HEK293 (cell line): ENCODE measurements at regions not wholly inside any gene's neighbourhood (a gene's known extent, or its start where the extent isn't known, plus 50 kb on each side); places are given as distances from the start of the nearest gene placed in this dataset.
"Not testable (repeated sequence)": the region's sequence is repeated elsewhere in the genome, so short reads cannot be mapped to it uniquely, and the experiment has no call there.

Experiments used
- CTCF ChIA-PET: fragments of 350-600 bp; formaldehyde crosslinking; extraction: SDS; loops from one replicate; lab custom pipeline; 2021; ENCODE audit warnings: antibody characterized with exemption; lab: Yijun Ruan, JAX
- POLR2A ChIA-PET: fragments of 300-600 bp; formaldehyde crosslinking; extraction: SDS; loops from one replicate; lab custom pipeline; 2020; ENCODE audit warnings: antibody characterized with exemption, inconsistent platforms; lab: Yijun Ruan, JAX
- H3K27ac ChIP-seq: fragments of 200-500 bp; sonication (Bioruptor generic); 2 replicates; pipeline ENCODE4 v1.5.1; 2014; ENCODE audit warnings: low read depth, low read length, control low read depth, inconsistent platforms; ENCODE audit errors: extremely low read depth
- H3K36me3 ChIP-seq, 2 experiments: fragments of 200-500 bp in 1 of 2; sonication (Bioruptor generic) in 1 of 2; 1 replicate in 1 of 2; 2 replicates in 1 of 2; pipeline ENCODE4 v1.5.1; 2014 to 2017; ENCODE audit warnings: inconsistent platforms in 2 of 2, low read length in 2 of 2; ENCODE audit not compliant: control insufficient read depth in 2 of 2, insufficient read depth in 1 of 2
- H3K4me1 ChIP-seq: fragments of 200-500 bp; sonication (Bioruptor generic); 2 replicates; pipeline ENCODE4 v1.5.1; 2014; ENCODE audit warnings: mild to moderate bottlenecking, low read length, inconsistent platforms; ENCODE audit not compliant: control insufficient read depth, insufficient read depth
- H3K4me3 ChIP-seq: 2 replicates; pipeline ENCODE4 v1.5.1; 2011; ENCODE audit warnings: low read depth, mild to moderate bottlenecking, control low read depth, low read length, moderate library complexity
- H3K9me3 ChIP-seq: fragments of 200-500 bp; sonication (Bioruptor generic); 2 replicates; pipeline ENCODE4 v1.5.1; 2014; ENCODE audit warnings: low read depth, low read length, inconsistent platforms; ENCODE audit not compliant: control insufficient read depth, insufficient read depth
- ATF2 ChIP-seq: fragments of 450-650 bp; formaldehyde crosslinking; IDR thresholded peaks from 2 replicates; pipeline ENCODE4 v1.5.1; 2016; ENCODE audit warnings: missing biosample characterization, missing genetic modification characterization, low read depth
- YY1 ChIP-seq: fragments of 450-650 bp; formaldehyde crosslinking; IDR thresholded peaks from 2 replicates; pipeline ENCODE4 v1.5.1; 2018; ENCODE audit warnings: missing biosample characterization, missing genetic modification characterization
- YY2 ChIP-seq: fragments of 450-650 bp; formaldehyde crosslinking; IDR thresholded peaks from 2 replicates; pipeline ENCODE4 v1.5.1; 2016; ENCODE audit warnings: missing biosample characterization, missing genetic modification characterization
- ZBTB1 ChIP-seq: fragments of 450-650 bp; formaldehyde crosslinking; IDR thresholded peaks from 2 replicates; pipeline ENCODE4 v1.5.1; 2016; ENCODE audit warnings: missing biosample characterization, missing genetic modification characterization
- ZFP3 ChIP-seq: fragments of 450-650 bp; formaldehyde crosslinking; IDR thresholded peaks from 2 replicates; pipeline ENCODE4 v1.5.1; 2016; ENCODE audit warnings: low read depth, missing biosample characterization, missing genetic modification characterization
- ZFP69B ChIP-seq: fragments of 450-650 bp; formaldehyde crosslinking; IDR thresholded peaks from 2 replicates; pipeline ENCODE4 v1.5.1; 2016; ENCODE audit warnings: missing biosample characterization, missing genetic modification characterization
- ZNF10 ChIP-seq: fragments of 450-650 bp; formaldehyde crosslinking; IDR thresholded peaks from 2 replicates; pipeline ENCODE4 v1.5.1; 2017; ENCODE audit warnings: missing biosample characterization, missing genetic modification characterization
- ZNF112 ChIP-seq: fragments of 450-650 bp; formaldehyde crosslinking; IDR thresholded peaks from 2 replicates; pipeline ENCODE4 v1.5.0; 2017; ENCODE audit warnings: missing biosample characterization, missing genetic modification characterization
- ZNF174 ChIP-seq: fragments of 450-650 bp; formaldehyde crosslinking; IDR thresholded peaks from 2 replicates; pipeline ENCODE4 v1.5.0; 2017; ENCODE audit warnings: missing biosample characterization, mild to moderate bottlenecking, missing genetic modification characterization
- ZNF19 ChIP-seq: fragments of 450-650 bp; formaldehyde crosslinking; IDR thresholded peaks from 2 replicates; pipeline ENCODE4; 2016; ENCODE audit warnings: missing biosample characterization, missing genetic modification characterization, low read depth
- ZNF211 ChIP-seq: fragments of 450-650 bp; formaldehyde crosslinking; IDR thresholded peaks from 2 replicates; pipeline ENCODE4 v1.5.1; 2016; ENCODE audit warnings: low read depth, missing biosample characterization, missing genetic modification characterization
- ZNF366 ChIP-seq: fragments of 450-650 bp; formaldehyde crosslinking; conservative IDR thresholded peaks from 2 replicates; pipeline ENCODE4 v1.5.1; 2016; ENCODE audit warnings: missing biosample characterization, missing genetic modification characterization
- ZNF37A ChIP-seq: fragments of 450-650 bp; IDR thresholded peaks from 2 replicates; pipeline ENCODE4 v1.5.1; 2018; ENCODE audit warnings: missing biosample characterization, missing genetic modification characterization
- ZNF404 ChIP-seq: fragments of 450-650 bp; formaldehyde crosslinking; IDR thresholded peaks from 2 replicates; pipeline ENCODE4 v1.5.1; 2017; ENCODE audit warnings: missing biosample characterization, missing genetic modification characterization
- ZNF585B ChIP-seq: fragments of 450-650 bp; formaldehyde crosslinking; IDR thresholded peaks from 2 replicates; pipeline ENCODE4 v1.5.1; 2016; ENCODE audit warnings: missing biosample characterization, missing genetic modification characterization
- ZNF600 ChIP-seq: fragments of 450-650 bp; formaldehyde crosslinking; IDR thresholded peaks from 2 replicates; pipeline ENCODE4 v1.5.1; 2016; ENCODE audit warnings: missing biosample characterization, missing genetic modification characterization
- ZNF792 ChIP-seq: fragments of 450-650 bp; formaldehyde crosslinking; IDR thresholded peaks from 2 replicates; pipeline ENCODE4 v1.5.1; 2016; ENCODE audit warnings: missing biosample characterization, missing genetic modification characterization
- ZXDB ChIP-seq: fragments of 450-650 bp; formaldehyde crosslinking; IDR thresholded peaks from 2 replicates; pipeline ENCODE4 v1.5.1; 2016; ENCODE audit warnings: missing biosample characterization, missing genetic modification characterization
- TF ChIP-seq, protein P1 (sequence below): IDR thresholded peaks from 2 replicates; pipeline ENCODE4 v1.6.1; 2011; ENCODE audit warnings: mild to moderate bottlenecking, low read depth, low read length, borderline replicate concordance
- TF ChIP-seq, protein P2 (sequence below): fragments of 450-650 bp; formaldehyde crosslinking; IDR thresholded peaks from 2 replicates; pipeline ENCODE4 v1.5.1; 2016; ENCODE audit warnings: missing biosample characterization, missing genetic modification characterization, borderline replicate concordance

- ChIA-PET POLR2A (no interaction called here), CTCF (interaction anchor here (1.3 kb wide), 1 partner anchor 38 kb away, joined by 3 read pairs; no protein-coding TSS in a partner anchor)
- no peak for TF ChIP-seq ZNF37A (tag by site-specific recombination)
- no peak for TF ChIP-seq ZNF174 (tag by site-specific recombination)
- TF ChIP-seq ZNF10 (tag by site-specific recombination) = no peak
- TF ChIP-seq ZNF404 (tag by site-specific recombination) = no peak
- no peak for TF ChIP-seq YY2 (tag by site-specific recombination)
- TF ChIP-seq ZNF211 (tag by site-specific recombination) = no peak
- TF ChIP-seq ATF2 (tag by site-specific recombination) = no peak
- TF ChIP-seq ZNF585B (tag by site-specific recombination) = no peak
- TF ChIP-seq ZNF19 (tag by site-specific recombination) = no peak
- TF ChIP-seq ZFP69B (tag by site-specific recombination) = no peak
- no peak for TF ChIP-seq ZNF366
- TF ChIP-seq, protein P1, sequence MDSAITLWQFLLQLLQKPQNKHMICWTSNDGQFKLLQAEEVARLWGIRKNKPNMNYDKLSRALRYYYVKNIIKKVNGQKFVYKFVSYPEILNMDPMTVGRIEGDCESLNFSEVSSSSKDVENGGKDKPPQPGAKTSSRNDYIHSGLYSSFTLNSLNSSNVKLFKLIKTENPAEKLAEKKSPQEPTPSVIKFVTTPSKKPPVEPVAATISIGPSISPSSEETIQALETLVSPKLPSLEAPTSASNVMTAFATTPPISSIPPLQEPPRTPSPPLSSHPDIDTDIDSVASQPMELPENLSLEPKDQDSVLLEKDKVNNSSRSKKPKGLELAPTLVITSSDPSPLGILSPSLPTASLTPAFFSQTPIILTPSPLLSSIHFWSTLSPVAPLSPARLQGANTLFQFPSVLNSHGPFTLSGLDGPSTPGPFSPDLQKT = no peak
- no peaks in the 10 kb centered on the region for H3K9me3 ChIP-seq
- peaks cover 6% of the 10 kb centered on the region for H3K4me1 ChIP-seq
- no peak overlapping the region for H3K4me3 ChIP-seq
- peaks cover 0 to 6% of the 10 kb centered on the region in 2 experiments; a peak in 1 of 3 replicates for H3K36me3 ChIP-seq
- H3K27ac ChIP-seq = no peak overlapping the region
These were observed 92.2 kb upstream of the SAMD11 start for GRCh38 chr1:831522-831921.

DNA sequence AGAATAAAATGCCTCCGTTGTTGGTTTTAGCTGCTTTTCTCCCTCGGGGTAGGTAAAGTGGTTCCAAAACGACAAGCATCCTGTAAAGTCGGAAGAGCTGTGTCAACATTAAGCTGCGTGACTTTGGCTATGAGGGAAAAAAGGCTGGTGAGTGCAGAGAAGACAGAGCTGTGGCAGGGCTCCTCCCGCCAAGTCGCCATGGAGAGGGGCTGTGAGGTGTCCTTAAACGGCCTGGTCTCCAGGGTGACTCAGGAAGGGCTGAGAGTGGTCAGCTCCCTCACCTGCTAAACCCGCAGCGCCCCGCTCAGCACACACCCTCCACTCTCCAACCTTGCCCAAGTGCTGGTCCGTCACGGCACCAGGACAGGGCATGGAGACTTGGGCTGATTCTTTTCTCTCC is 91.6 kb upstream of the SAMD11 start:
- peaks cover 6% of the 10 kb centered on the region for H3K4me1 ChIP-seq
- ChIA-PET POLR2A (no interaction called here), CTCF (interaction anchor here (0.7 to 1.3 kb wide), 2 partner anchors 37 to 41 kb away, joined by 3 to 6 read pairs; no protein-coding TSS in a partner anchor)
- no peak for TF ChIP-seq ZFP3 (tag by site-specific recombination)
- 0 out of 2 replicates have a peak, but pooled peaks have one; percentile 49 for TF ChIP-seq ZNF600 (tag by site-specific recombination)
- TF ChIP-seq ZNF112 (tag by site-specific recombination) = no peak
- TF ChIP-seq YY1 (tag by site-specific recombination) = no peak
- TF ChIP-seq ZBTB1 (tag by site-specific recombination) = no peak
- TF ChIP-seq, protein P2, sequence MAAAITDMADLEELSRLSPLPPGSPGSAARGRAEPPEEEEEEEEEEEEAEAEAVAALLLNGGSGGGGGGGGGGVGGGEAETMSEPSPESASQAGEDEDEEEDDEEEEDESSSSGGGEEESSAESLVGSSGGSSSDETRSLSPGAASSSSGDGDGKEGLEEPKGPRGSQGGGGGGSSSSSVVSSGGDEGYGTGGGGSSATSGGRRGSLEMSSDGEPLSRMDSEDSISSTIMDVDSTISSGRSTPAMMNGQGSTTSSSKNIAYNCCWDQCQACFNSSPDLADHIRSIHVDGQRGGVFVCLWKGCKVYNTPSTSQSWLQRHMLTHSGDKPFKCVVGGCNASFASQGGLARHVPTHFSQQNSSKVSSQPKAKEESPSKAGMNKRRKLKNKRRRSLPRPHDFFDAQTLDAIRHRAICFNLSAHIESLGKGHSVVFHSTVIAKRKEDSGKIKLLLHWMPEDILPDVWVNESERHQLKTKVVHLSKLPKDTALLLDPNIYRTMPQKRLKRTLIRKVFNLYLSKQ (tag by site-specific recombination) = no peak
- no peak for TF ChIP-seq ZXDB
- no peak for TF ChIP-seq ZNF792 (tag by site-specific recombination)
- H3K9me3 ChIP-seq = no peaks in the 10 kb centered on the region
- H3K36me3 ChIP-seq = peaks cover 0 to 6% of the 10 kb centered on the region in 2 experiments; a peak in 1 of 3 replicates
- no peak overlapping the region for H3K27ac ChIP-seq
- H3K4me3 ChIP-seq = no peak overlapping the region

DNA sequence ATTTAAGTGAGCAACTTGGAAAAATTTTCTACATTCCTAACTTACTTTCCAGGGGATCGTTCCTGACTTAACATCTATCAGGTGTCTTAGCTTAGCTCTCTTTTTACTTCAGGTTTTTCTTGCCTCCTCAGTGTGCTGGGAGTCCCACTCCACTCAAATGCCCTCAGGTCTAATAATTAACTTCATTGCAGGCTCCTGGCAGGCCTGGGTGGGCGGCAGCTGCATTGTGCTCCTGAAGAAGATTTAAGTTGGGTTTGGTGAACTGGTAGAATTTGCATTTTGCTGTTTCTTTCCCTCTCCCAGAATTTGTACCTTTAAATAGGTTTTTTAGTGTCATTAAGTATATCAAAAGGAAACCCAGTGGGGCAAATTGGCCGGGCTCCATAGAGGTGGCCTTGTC is 90.5 kb upstream of the SAMD11 start:
- H3K27ac ChIP-seq, POLR2A ChIA-PET, H3K4me3 ChIP-seq, H3K9me3 ChIP-seq, CTCF ChIA-PET, H3K36me3 ChIP-seq, H3K4me1 ChIP-seq: not testable (repeated sequence)

DNA sequence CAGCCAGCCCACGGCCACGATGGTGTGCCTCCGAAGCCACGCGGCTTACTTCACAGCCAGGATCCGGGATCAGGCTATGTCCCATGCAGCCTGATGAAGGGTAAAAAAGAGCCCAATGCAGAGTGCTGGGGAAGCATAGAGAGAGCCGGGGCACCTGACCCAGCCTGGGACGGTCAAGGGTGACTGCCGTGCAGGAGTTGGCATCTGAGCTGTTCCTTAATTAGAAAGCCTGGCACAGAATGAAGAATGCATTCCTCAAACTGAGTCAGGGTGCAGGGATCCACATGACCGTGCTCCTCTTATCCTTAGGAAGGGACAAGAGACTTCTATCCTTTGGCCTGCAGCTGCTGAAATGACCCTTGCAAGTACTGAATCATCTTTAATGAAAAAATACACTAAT is 88.2 kb upstream of the SAMD11 start:
- H3K27ac ChIP-seq, H3K36me3 ChIP-seq, POLR2A ChIA-PET, H3K9me3 ChIP-seq, H3K4me3 ChIP-seq, CTCF ChIA-PET, H3K4me1 ChIP-seq: not testable (repeated sequence)

- H3K4me1 ChIP-seq, CTCF ChIA-PET, H3K36me3 ChIP-seq, H3K4me3 ChIP-seq, POLR2A ChIA-PET, H3K9me3 ChIP-seq, H3K27ac ChIP-seq: not testable (repeated sequence)
These were observed 86.1 kb upstream of the SAMD11 start for GRCh38 chr1:837601-838000.

GRCh38 chr1:838291-838690 is 85.4 kb upstream of the SAMD11 start:
- H3K27ac ChIP-seq, POLR2A ChIA-PET, H3K36me3 ChIP-seq, H3K4me1 ChIP-seq, H3K9me3 ChIP-seq, CTCF ChIA-PET, H3K4me3 ChIP-seq: not testable (repeated sequence)
